ENCODE measurements at regions not wholly inside any gene's neighbourhood (a gene's known extent, or its start where the extent isn't known, plus 50 kb on each side); places are given as distances from the start of the nearest gene placed in this dataset.

DNA sequence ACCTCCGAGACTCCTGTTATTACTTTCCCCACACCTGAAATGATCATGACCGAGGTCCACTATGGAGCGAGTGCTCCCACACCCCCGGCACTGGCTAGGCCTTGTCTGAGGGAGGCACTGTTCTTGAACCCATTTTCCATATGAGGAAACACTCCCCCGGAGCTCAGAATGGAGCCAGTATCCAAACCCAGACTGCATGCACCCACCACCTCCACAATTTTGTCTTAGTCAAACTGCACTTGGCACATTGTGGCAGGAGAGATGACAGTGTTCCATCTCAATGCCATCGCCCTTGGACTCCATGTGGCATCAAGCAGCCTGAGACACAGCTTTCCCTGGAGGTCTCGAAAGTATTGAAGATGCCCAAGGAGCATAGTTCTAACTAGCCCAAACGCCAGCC is 154.1 kb downstream of the NUP210 start:
- no peak for DNase-seq

- DNase-seq, result no peak
These were observed 154.6 kb downstream of the NUP210 start for GRCh38 chr3:13265507-13265906.

DNA sequence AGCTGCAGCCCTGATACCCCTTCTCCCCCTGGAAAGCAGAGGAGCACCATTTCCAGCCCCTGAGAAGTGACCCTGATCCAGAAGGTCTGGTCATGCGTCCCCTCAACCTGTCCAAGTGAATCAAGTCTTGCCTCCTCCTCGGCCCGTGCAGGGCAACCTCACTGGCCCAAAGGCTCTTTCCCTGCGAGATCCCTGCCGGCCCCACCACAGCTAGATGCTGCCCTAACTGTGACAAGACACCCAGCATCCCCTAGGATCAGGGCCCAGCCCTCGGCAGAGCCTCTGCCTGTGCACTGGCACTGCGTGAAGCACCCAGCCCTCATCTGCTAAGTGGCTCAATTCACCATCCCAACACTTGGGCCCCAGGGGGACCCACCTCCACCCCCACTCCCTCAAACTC is 155.1 kb downstream of the NUP210 start:
- no peak for DNase-seq

- DNase-seq, result no peak
These were observed 155.7 kb downstream of the NUP210 start for GRCh38 chr3:13264468-13264795.

GRCh38 chr3:13263770-13264467 is 156.2 kb downstream of the NUP210 start:
- no peak for DNase-seq

- no peak for DNase-seq
These were observed 157.5 kb downstream of the NUP210 start for GRCh38 chr3:13262493-13263211.

DNA sequence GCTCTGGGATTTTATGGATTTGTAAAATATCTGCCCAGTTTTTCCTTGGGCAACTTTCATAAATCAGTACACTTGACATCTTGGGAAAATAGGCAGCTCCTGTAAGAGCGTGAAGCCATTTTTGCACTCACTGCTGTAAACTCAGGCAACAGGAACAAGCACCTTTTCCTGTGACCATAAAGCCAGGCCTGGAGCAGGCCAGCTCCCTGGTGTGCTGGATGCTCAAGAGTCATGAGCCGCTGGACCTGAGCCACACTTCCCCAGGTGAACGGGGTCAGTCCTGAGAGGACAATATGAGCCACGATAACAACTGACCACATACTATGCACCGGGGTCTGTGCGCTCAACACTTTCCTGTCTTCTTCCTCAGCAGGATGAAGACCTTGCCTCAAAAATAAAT is 158.2 kb downstream of the NUP210 start:
- no peak for DNase-seq

DNA sequence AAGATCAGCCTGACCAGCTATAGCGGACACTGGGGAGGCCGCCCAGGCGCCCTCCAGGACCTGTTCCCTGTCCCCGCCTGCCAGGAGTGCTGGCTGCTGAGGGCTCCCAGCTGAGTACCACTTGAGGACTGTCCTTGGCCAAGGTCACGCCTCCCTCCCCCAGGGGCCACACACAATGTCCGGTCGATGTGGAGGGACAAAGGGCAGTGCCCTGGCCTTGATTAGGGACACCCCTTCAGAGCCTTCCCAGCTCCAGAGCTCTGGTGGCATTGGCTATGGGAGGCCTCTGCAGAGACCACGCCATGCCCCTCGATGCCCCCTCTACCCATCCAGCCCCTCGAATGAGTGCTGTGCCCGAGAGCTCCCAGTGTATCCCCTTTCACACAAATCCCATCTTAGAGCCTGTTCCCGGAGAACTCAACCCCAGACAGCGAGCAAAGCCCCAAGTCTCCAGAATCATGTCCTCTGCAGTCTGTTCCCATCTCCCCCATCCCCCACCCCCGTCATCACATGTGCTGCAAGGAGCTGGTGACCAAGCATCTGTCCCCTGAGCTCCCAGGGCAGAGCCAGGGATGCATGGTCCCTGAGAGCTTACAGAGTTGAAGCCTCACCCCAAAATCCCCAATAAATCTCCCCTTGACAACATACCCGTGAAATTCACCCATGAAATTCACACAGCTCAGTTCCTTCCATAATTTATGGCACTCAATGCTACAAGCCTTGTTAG is 158.9 kb downstream of the NUP210 start:
- DNase-seq, result no peak

GRCh38 chr3:13260259-13261103 is 159.6 kb downstream of the NUP210 start:
- DNase-seq, result no peak

DNA sequence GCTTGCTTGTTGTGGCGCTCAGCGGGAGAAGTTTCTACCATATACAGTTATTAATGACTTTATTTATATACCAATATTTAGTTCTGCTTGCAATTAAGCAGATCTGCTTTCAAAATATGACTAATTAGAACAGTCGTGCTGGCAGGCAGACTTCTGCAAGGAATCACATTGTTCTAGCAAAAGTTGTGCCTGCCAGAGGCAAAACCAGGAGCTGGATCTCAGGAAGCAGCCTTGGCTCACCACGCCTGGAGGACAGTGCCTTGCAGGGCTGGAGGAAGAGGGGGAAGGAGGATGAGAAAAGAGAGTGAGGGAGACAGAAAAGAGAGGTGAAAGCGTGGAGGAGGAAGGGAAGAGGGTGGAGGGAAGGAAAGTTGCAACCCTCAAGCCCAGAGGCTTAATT is 160.3 kb downstream of the NUP210 start:
- no peak for DNase-seq

DNA sequence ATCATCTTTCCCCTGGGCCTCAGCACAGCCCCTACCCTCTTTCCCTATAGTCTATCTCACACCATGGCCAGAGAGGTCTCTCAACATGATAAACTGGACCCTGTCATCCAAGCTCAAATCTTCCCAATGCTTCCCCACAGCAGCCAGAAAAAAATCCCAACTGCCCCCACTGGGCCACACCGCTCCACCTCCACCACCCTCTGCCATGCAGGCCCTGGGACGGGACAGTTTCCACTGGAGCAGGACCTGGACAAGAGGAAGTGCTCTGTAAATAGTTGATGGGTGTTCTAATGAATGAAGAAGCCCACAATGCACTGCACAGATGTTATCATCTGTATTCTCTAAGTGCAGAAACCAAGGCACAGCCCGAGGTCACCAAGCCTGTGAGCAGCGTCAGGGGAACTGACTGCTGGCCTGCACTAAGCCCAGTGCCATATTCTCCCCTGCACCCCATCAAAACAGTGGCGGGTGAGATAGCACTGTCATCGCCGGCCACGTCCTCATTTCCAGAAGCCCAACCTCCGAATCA is 161.1 kb downstream of the NUP210 start:
- no peak for DNase-seq

- DNase-seq, result no peak
These were observed 161.8 kb downstream of the NUP210 start for GRCh38 chr3:13258280-13258679.

- no peak for DNase-seq
These were observed 162.5 kb downstream of the NUP210 start for GRCh38 chr3:13257666-13258065.

GRCh38 chr3:13256845-13257244 is 163.3 kb downstream of the NUP210 start:
- DNase-seq, result no peak

DNA sequence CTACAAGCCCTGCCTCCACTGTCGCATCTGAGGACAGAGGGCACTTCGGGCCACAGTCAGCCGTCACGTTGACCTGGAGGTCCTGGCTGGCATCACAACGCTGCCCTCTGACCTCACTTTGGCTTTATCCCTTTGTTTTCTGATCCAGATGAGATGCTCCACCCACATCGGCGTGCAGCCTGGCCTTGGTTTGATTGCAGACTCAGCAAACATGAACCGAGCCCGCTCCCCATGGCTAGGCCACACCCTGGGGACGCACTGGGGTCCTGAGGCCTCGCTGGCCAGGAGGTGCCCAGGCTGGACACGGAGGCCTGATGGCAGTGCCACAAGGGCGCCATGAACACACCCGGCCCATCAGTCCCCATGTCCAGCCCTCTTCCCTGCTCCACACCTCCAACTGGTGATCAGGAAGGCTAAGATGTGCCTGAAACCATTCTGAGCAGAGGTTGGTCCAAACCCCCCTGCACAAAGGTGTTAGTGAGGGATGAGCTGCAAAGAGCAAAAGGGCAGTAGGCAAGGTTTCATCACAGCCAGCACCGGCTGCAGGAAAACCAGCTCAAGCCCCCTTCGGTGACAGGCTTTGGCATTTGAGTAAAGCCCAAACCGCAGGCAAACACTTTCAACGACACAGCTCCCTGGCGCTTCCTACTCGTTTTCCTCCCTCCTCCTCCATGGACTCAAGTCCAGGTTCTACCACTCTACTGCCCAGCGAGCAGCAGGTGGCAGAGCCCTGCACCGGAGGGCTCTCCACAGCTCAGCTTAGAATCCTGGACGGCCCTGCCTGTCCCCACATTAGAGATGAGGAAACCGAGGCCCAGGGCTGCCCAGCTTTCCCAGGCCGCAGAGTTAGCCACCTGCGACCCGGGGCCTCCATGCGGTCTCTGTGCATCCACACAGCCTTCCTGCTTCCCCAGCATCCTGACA is 165.8 kb downstream of the NUP210 start:
- DNase-seq, result no peak

GRCh38 chr3:13253208-13253937 is 166.7 kb downstream of the NUP210 start:
- no peak for DNase-seq

- no peak for DNase-seq
These were observed 167.9 kb downstream of the NUP210 start for GRCh38 chr3:13252207-13252606.

- no peak for DNase-seq
These were observed 168.8 kb downstream of the NUP210 start for GRCh38 chr3:13251166-13251903.

DNA sequence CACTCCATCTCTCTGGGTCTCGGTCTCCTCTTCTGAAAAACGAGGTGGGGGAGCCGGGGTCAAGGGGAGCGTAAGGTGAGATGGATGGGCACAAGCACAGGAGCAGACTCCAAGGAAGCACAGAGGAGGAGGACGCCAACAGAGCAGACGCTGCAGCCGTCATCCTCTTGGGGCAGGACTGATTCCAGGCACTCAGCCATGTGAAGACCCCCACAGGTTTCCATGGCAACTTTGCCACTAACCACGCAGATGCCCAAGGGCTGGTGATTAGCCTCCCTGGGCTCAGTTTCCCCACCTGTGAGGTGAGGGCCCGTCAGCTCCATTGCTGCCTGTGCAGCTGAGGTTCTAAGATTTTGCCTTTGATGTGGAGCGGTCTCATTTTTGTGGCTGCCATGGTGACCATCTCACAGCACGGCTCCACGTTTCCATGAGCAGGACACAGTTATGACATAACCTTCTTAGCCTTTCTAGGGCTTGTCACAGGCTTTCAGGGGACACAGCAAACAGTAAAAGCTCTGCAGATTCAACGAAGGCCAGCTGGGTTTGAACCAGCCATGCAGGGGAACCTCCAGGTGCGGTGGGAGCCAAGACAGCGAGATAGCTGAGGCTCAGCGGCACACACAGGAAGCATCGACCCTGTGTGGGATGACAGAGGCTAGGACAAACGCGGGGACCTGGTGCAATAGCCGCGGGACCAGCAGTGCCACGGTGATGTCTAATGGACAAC is 170.3 kb downstream of the NUP210 start:
- DNase-seq, result no peak
